Neural cell (in vitro differentiated cells): ENCODE measurements at regions not wholly inside any gene's neighbourhood (a gene's known extent, or its start where the extent isn't known, plus 50 kb on each side); places are given as distances from the start of the nearest gene placed in this dataset.

Experiments
- H2AFZ ChIP-seq: fragments of 200-600, 300-800 bp; sonication (generic), shearing (Covaris generic); 2 replicates; pipeline ENCODE4 v1.6.0; 2014; ENCODE audit warnings: low read depth, mild to moderate bottlenecking, antibody characterized with exemption, low read length, moderate library complexity
- H3F3A ChIP-seq: fragments of 200-600 bp; shearing (Covaris generic); 2 replicates; pipeline ENCODE4 v1.6.1; 2016; ENCODE audit warnings: mild to moderate bottlenecking, moderate library complexity, mixed read lengths, antibody characterized with exemption, low read length; ENCODE audit not compliant: insufficient read depth, poor library complexity, severe bottlenecking
- H3K27ac ChIP-seq: fragments of 200-600, 300-800 bp; sonication (generic), shearing (Covaris generic); 2 replicates; pipeline ENCODE4 v1.5.1; 2014; ENCODE audit warnings: mild to moderate bottlenecking, low read length, moderate library complexity
- H3K27me3 ChIP-seq: fragments of 300-800, 200-600 bp; sonication (generic), shearing (Covaris generic); 2 replicates; pipeline ENCODE4 v1.6.0; 2014; ENCODE audit warnings: mild to moderate bottlenecking, low read depth, low read length, moderate library complexity; ENCODE audit not compliant: insufficient read depth
- H3K36me3 ChIP-seq: fragments of 300-800, 200-600 bp; sonication (generic), shearing (Covaris generic); 2 replicates; pipeline ENCODE4 v1.5.1; 2014; ENCODE audit warnings: mild to moderate bottlenecking, antibody characterized with exemption, low read length, moderate library complexity; ENCODE audit not compliant: insufficient read depth
- H3K4me2 ChIP-seq: fragments of 300-800, 200-600 bp; sonication (generic), shearing (Covaris generic); 2 replicates; pipeline ENCODE4 v1.6.0; 2014; ENCODE audit warnings: mild to moderate bottlenecking, low read length
- H3K4me3 ChIP-seq: fragments of 300-800, 200-600 bp; sonication (generic), shearing (Covaris generic); 2 replicates; pipeline ENCODE4 v1.5.1; 2014; ENCODE audit warnings: mild to moderate bottlenecking, low read length, moderate library complexity
- H3K79me2 ChIP-seq: fragments of 200-600 bp; shearing (Covaris generic); replicated peaks from 2 replicates; pipeline ENCODE4 v1.6.0; 2014; ENCODE audit warnings: mild to moderate bottlenecking, low read length, moderate library complexity; ENCODE audit not compliant: insufficient read depth
- H3K9ac ChIP-seq: fragments of 300-800, 200-600 bp; sonication (generic), shearing (Covaris generic); 2 replicates; pipeline ENCODE4 v1.6.1; 2016; ENCODE audit warnings: mild to moderate bottlenecking, low read length, mixed read lengths
- H3K9me2 ChIP-seq: fragments of 200-600 bp; shearing (Covaris generic); 2 replicates; pipeline ENCODE4 v1.6.1; 2016; ENCODE audit warnings: mild to moderate bottlenecking, low read length, mixed read lengths; ENCODE audit not compliant: insufficient read depth
- H3K9me3 ChIP-seq: fragments of 200-600, 300-800 bp; sonication (generic), shearing (Covaris generic); 2 replicates; pipeline ENCODE4 v1.6.1; 2016; ENCODE audit warnings: mild to moderate bottlenecking, mixed run types, low read length, moderate library complexity, mixed read lengths
- H4K20me1 ChIP-seq: fragments of 200-600 bp; shearing (Covaris generic); 2 replicates; pipeline ENCODE4 v1.6.1; 2016; ENCODE audit warnings: mild to moderate bottlenecking, mixed run types; ENCODE audit not compliant: insufficient read depth
- EP300 ChIP-seq: fragments of 450-650 bp; conservative IDR thresholded peaks from 2 replicates; pipeline ENCODE4 v1.6.1; 2014; ENCODE audit warnings: antibody characterized with exemption, mild to moderate bottlenecking, moderate library complexity; ENCODE audit not compliant: poor library complexity, severe bottlenecking
- EZH2 ChIP-seq: fragments of 200-600, 300-800 bp; shearing (Covaris generic), sonication (generic); IDR thresholded peaks from 2 replicates; pipeline ENCODE4 v1.6.1; 2014; ENCODE audit warnings: antibody characterized with exemption, low read length, borderline replicate concordance, mild to moderate bottlenecking; ENCODE audit not compliant: insufficient read depth, poor library complexity, severe bottlenecking
- MXI1 ChIP-seq: fragments of 450-650 bp; conservative IDR thresholded peaks from 2 replicates; pipeline ENCODE4 v1.6.1; 2014; ENCODE audit warnings: antibody characterized with exemption, mild to moderate bottlenecking; ENCODE audit not compliant: poor library complexity, severe bottlenecking
- POLR2AphosphoS5 ChIP-seq: IDR thresholded peaks from 2 replicates; pipeline ENCODE4 v1.6.1; 2012
- RAD21 ChIP-seq: fragments of 450-650 bp; conservative IDR thresholded peaks from 2 replicates; pipeline ENCODE4 v1.6.1; 2014; ENCODE audit warnings: antibody characterized with exemption, mild to moderate bottlenecking, moderate library complexity
- SMC3 ChIP-seq: fragments of 450-650 bp; conservative IDR thresholded peaks from 2 replicates; pipeline ENCODE4 v1.6.1; 2014; ENCODE audit warnings: antibody characterized with exemption, mild to moderate bottlenecking, moderate library complexity; ENCODE audit not compliant: poor library complexity
- TAF1 ChIP-seq: IDR thresholded peaks from 2 replicates; pipeline ENCODE4 v1.6.1; 2012; ENCODE audit warnings: low read depth
- TF ChIP-seq, protein P1 (sequence below): fragments of 450-650 bp; IDR thresholded peaks from 2 replicates; pipeline ENCODE4 v1.5.1; 2014; ENCODE audit warnings: antibody characterized with exemption, mild to moderate bottlenecking, moderate library complexity; ENCODE audit not compliant: poor library complexity, severe bottlenecking
- TF ChIP-seq, protein P2 (sequence below): IDR thresholded peaks from 2 replicates; pipeline ENCODE4 v1.6.1; 2012; ENCODE audit warnings: borderline replicate concordance

DNA sequence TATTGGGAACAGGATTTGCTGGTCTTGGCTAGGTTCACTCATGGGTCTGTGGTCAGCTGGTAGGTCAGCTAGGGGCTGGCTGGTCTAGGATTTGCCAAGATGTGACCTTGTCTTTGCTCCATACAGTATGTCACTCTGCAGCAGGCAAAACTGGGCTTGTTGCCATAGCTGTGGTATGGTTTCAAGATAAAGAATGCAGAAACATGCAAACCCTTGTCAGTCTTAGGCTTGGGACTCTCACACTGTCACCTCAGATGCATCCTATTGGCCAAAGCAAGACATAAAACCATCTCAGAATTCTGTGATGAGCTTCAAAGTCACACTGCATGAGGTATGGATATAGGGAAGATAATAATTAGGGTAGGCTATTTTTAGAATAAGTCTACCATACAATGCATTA, 66.6 kb upstream of the TBC1D5 start:
- no peak overlapping the region for H3K4me3 ChIP-seq
- no peaks in the 10 kb centered on the region for H3K9me3 ChIP-seq
- H3K36me3 ChIP-seq, result no peaks in the 10 kb centered on the region
- H2AFZ ChIP-seq, result no peak overlapping the region
- no peaks in the 10 kb centered on the region for H3K79me2 ChIP-seq
- no peaks in the 10 kb centered on the region for H3F3A ChIP-seq
- no peak overlapping the region for H3K27ac ChIP-seq
- H3K4me2 ChIP-seq, result no peak overlapping the region
- no peaks in the 10 kb centered on the region for H3K27me3 ChIP-seq
- H4K20me1 ChIP-seq, result no peaks in the 10 kb centered on the region
- H3K9ac ChIP-seq, result no peak overlapping the region
- no peak for TF ChIP-seq MXI1
- TF ChIP-seq TAF1, result no peak
- TF ChIP-seq RAD21, result no peak
- TF ChIP-seq POLR2AphosphoS5, result no peak
- TF ChIP-seq EP300, result no peak
- no peak for TF ChIP-seq EZH2
- TF ChIP-seq, protein P1, sequence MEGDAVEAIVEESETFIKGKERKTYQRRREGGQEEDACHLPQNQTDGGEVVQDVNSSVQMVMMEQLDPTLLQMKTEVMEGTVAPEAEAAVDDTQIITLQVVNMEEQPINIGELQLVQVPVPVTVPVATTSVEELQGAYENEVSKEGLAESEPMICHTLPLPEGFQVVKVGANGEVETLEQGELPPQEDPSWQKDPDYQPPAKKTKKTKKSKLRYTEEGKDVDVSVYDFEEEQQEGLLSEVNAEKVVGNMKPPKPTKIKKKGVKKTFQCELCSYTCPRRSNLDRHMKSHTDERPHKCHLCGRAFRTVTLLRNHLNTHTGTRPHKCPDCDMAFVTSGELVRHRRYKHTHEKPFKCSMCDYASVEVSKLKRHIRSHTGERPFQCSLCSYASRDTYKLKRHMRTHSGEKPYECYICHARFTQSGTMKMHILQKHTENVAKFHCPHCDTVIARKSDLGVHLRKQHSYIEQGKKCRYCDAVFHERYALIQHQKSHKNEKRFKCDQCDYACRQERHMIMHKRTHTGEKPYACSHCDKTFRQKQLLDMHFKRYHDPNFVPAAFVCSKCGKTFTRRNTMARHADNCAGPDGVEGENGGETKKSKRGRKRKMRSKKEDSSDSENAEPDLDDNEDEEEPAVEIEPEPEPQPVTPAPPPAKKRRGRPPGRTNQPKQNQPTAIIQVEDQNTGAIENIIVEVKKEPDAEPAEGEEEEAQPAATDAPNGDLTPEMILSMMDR, result no peak
- TF ChIP-seq, protein P2, sequence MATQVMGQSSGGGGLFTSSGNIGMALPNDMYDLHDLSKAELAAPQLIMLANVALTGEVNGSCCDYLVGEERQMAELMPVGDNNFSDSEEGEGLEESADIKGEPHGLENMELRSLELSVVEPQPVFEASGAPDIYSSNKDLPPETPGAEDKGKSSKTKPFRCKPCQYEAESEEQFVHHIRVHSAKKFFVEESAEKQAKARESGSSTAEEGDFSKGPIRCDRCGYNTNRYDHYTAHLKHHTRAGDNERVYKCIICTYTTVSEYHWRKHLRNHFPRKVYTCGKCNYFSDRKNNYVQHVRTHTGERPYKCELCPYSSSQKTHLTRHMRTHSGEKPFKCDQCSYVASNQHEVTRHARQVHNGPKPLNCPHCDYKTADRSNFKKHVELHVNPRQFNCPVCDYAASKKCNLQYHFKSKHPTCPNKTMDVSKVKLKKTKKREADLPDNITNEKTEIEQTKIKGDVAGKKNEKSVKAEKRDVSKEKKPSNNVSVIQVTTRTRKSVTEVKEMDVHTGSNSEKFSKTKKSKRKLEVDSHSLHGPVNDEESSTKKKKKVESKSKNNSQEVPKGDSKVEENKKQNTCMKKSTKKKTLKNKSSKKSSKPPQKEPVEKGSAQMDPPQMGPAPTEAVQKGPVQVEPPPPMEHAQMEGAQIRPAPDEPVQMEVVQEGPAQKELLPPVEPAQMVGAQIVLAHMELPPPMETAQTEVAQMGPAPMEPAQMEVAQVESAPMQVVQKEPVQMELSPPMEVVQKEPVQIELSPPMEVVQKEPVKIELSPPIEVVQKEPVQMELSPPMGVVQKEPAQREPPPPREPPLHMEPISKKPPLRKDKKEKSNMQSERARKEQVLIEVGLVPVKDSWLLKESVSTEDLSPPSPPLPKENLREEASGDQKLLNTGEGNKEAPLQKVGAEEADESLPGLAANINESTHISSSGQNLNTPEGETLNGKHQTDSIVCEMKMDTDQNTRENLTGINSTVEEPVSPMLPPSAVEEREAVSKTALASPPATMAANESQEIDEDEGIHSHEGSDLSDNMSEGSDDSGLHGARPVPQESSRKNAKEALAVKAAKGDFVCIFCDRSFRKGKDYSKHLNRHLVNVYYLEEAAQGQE, result no peak
- TF ChIP-seq SMC3, result no peak
- H3K9me2 ChIP-seq, result no peaks in the 10 kb centered on the region

DNA sequence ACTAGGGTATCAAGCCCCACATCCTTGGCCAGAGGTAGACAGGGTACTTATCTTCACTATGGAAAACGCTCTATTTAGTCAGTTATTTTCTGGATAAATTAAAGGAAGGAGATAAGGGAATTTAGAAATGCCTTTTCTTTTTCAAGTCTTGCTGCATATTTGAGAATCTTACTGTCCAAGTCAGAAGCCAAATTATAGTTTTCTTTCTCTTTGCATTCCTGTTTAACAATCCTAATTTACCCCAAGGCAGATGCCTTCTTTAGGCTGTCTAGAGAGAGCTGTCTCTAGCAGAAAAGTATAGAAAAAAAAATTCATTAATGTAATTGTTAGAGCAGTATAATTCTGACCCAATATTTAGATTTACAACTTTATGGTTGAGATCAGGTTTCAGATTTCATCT, 64.4 kb upstream of the TBC1D5 start:
- Histone ChIP-seq H3K27me3 (no peaks in the 10 kb centered on the region), H3K4me2 (no peak overlapping the region), H3K79me2 (no peaks in the 10 kb centered on the region), H3F3A (no peaks in the 10 kb centered on the region), H3K36me3 (no peaks in the 10 kb centered on the region), H4K20me1 (no peaks in the 10 kb centered on the region), H3K9ac (no peak overlapping the region), H3K9me2 (no peaks in the 10 kb centered on the region), H2AFZ (no peak overlapping the region), H3K4me3 (no peak overlapping the region), H3K9me3 (no peaks in the 10 kb centered on the region), H3K27ac (no peak overlapping the region)
- TF ChIP-seq TAF1 (no peak), MXI1 (no peak), SMC3 (no peak), RAD21 (no peak)

DNA sequence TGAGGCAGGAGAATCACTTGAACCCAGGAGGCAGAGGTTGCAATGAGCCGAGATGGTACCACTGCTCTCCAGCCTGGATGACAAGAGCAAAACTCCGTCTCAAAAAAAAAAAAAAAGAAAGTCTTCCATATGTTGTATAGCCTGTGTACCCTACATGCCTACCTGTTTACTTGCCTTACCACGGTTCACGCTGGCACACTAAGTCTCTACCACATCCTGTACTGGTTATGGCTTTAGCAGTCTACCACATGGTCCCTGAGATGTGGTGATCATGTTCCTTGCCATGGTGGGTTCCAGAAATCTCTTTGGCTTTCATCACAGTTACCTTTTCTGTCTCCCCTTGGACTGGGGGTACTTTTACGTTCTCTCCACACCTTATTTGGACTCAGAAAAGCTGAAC, 63.8 kb upstream of the TBC1D5 start:
- no peak overlapping the region for H3K4me2 ChIP-seq
- H3K9me3 ChIP-seq, result no peaks in the 10 kb centered on the region

More for the DNA sequence above, 63.8 kb upstream of the TBC1D5 start:
- Histone ChIP-seq H3K79me2 (no peaks in the 10 kb centered on the region), H3F3A (no peaks in the 10 kb centered on the region), H3K9ac (no peak overlapping the region), H3K27ac (no peak overlapping the region), H2AFZ (no peak overlapping the region), H4K20me1 (no peaks in the 10 kb centered on the region), H3K27me3 (no peaks in the 10 kb centered on the region), H3K36me3 (no peaks in the 10 kb centered on the region), H3K4me3 (no peak overlapping the region), H3K9me2 (no peaks in the 10 kb centered on the region)
- TF ChIP-seq MXI1 (no peak), POLR2AphosphoS5 (no peak), TAF1 (no peak), SMC3 (no peak), RAD21 (no peak), EZH2 (no peak), EP300 (no peak)
- TF ChIP-seq, protein P2, result no peak
- TF ChIP-seq, protein P1, result no peak
